NCI-H446 treated with DMSO at 0.1 percent for 48 hours (cell line): ENCODE measurements at regions not wholly inside any gene's neighbourhood (a gene's known extent, or its start where the extent isn't known, plus 50 kb on each side); places are given as distances from the start of the nearest gene placed in this dataset.

Source experiments
- DNase-seq: peaks from one replicate; lab custom pipeline; 2025; lab: John Stamatoyannopoulos, UW

DNA sequence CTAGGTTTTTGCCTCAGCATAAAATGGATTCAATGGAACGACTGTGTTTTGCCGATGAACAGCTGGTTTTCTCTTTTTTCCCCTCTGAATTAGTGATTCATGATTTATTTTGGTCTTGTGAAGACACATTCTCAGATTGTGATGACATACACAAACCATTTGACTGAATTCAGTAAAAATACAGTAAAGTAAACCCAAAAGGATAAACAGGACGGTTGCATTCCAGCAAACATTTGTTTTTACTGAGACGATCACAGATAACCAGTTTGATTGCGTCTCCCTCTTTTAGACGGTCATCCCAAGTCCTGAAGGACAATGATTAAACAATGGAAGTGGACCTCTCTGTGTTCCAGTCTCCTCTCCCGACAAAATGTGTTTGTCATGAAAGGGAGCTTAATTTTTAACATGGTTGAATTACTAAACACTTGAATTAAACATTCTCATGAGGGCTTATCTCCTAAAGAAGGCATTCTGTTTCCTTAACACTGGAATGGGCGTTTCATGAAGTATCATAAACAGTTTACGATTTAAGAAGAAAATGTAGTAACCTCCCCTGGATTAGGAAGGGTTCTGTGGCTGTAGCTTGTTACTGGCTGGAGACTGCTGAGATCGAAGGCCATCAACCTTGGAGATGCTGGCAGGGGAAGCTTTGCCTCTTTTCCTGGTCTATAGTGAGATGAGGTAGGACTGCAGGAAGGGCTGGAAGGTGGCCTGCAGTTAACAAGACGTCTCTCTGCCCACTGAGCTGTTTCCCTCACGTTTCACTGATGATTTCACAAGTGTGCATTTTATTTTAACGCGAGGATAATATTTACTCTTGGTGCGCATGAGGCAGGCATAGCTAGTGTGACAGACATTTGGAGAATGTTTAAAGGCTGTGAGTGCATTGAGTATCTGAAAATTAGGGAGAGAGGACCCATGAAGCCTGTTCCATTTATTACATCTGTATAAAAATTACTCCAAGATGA is 457.9 kb downstream of the FGF9 start:
- no peak for DNase-seq

DNA sequence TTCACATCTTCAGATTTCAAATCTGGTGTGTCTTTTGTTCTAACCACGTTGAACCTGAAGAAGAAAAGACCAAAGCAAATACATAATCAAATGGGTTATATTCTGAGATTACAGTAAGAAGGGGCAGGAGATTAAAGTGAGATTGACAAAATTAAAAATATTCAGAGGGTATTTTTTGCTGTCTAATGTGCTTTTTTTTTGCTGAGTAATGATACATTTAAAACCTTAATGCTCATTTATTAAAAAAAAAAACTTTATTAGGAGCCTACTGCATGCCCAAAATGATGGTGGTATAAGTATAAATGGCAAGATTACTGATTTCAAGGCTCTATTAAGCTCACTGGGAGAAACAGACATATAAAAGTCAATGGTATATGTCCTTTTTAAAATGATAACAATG is 459.4 kb downstream of the FGF9 start:
- DNase-seq, result no peak

DNA sequence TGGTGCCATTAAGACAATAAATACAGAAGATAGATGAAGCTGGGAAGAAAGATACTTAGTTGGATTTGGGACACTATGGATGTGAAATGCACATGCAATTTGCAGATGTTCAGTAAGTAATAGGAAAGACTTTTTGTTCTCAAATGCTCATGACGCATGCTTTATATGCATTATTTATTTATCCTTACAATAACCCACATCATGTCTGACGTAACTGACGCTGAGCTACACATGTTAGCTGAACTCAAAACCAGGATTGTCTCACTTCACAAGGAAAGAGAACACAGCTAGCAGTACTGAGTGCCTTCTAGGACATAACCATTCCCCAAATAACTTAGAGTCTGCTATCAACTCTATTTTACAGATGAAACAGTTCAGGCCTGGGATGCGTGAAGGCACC is 463.4 kb downstream of the FGF9 start:
- DNase-seq, result no peak

DNA sequence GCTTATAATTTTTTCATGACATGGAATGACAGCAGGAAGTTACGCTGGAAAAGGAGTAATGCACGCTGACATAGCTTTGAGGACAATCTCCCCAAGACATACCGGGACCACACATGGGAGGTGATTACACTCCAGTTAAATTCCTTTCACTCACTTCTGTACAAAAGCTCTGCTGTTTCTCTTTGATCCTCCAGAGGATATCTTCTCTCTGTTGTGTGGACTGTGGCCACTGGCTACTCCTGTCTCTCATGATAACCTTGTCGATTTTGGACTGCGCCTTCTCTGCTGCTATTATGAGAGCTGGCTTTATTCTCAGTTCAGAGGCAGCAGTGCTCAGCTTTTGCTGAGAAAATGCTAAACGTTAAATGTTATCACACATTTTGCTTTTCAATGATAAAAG is 464.6 kb downstream of the FGF9 start:
- DNase-seq, result no peak

DNA sequence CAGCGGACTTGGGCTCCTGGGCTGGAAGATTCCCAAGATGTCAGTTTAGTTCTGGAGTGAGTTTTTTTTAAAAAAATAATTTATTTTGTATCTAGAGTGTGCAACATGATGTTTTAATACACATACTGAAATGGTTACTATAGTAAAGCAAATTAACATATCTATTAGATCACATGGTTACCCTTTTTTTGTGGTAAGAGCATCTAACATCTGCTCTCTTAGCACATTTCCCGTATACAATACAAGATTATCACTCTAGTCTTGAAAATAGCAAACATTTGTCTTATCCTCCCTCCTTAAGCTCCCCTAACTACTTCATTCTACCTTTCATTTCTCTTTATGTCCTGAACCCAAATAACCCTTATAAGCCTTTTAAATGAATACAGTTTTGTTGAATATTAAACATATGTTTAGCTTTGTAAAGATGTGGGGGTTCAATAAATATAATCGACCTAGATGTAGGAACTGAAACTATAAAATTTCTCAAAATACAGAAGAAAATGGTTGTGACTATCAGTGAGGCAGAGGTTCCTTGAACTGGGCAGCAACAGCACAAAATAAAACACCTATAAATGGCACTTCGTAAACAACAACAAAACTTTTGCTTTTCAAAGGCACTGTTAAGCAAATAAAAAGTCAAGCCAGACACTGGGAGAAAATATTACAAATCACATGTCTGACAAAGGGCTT is 466.6 kb downstream of the FGF9 start:
- no peak for DNase-seq

DNA sequence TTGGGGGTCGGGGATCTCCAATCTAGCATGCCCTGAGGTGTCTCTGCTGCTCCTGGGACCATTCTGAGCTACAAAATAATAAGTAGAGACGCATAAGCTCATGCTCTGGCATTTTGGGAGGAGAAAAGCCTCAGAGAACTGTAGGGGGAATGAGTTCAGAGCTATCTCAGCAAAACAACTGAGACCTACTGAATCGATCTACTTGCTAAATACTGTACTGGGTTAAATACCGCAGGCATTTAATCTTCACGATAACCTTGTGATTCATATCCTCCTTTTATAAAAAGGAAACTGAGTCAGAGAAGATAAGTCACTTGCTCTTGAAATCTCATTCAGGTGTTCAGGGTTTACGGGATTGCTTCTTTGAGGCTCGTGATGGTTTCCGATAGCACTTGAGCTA is 468.1 kb downstream of the FGF9 start:
- no peak for DNase-seq

DNA sequence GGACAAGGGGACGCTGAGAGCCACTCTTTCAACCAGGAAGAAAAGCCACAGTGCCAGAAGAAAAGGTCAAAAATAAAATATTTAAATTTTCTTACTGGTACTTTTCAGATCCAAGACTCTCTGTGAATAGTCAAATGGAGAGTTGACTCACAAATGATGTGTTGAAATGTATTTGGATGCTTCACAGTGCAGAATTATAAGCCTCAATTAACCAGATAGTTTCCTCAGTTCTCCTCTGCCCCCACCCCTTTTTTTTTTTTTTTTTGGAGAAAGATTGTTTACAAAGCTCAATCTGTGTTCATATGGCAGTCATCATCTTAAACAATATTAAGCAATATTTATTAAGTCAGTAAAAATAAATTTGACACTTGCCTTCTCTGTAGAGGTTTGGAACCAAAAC is 470.8 kb downstream of the FGF9 start:
- no peak for DNase-seq

DNA sequence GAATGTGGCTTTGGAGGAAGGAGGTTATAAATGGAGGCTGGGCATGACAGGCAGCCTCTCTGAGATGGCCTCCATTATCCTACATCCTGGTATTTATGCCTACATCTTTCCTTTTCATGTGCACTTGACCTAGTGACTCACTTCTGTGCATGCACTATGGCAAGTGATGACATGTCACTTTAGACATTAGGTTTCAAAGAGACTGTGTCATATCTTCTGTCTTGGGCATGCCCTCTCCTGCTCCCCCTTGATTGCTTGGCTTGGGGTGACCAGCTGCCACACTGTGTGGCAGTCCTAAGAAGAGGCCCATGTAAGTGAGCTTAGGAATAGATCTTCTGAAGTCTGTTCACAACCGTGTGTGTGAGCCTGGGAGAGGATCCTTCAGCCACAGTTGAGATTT is 472.8 kb downstream of the FGF9 start:
- no peak for DNase-seq

DNA sequence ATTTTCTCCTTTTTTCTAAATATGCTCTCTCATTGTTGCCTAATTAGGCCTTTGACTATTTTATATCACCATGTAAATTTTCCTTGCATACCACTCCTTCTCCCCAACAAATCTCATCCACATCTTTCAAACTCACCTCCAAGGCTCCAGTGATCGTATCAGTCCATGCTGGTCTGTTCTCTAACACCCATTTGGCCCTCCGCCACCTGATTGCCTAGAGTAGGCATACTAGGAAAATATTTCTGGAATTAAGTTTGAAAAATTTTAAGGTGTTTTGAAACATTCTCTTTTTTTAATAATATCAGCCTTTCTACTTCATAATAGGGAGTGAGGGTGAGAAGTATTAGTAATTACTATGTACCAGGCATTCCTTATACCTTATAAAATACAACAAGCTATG is 473.9 kb downstream of the FGF9 start:
- no peak for DNase-seq

DNA sequence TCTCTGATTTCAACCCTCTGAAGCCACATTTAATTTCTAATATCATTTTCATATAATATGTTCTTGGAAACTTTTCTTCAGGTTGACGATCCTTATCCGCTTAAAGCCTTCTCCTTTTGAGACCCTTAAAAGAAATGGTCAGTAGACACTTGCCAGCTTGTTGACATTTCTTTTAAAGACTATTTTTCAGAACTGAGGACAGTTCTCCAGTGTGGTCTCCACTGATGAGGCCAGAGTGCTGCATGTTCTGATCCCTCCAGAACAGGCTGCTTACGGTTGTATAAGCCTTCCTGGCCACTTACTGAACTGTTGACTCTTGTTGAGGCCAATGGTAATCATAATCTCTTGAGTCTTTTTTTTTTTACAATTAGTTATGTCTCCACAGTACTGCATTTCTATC is 477.3 kb downstream of the FGF9 start:
- DNase-seq, result no peak

DNA sequence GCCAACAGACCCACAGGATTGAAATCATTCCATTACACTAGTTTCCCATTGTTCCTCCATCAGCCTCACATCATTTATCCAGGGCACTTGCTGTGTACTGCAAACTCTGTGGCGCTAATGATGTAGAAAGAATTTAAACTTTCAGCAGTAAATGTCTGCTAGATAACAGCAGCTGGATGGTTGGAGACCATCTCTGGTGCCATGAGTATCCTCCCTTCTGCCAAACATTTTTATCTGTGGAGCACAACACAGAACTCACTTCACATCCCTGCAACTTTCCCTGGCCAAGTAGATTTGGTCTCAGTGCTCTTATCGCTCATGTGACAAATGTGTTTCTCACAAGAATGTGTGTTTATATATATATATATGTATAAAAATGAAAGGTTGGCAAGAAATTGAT is 481.9 kb downstream of the FGF9 start:
- no peak for DNase-seq

DNA sequence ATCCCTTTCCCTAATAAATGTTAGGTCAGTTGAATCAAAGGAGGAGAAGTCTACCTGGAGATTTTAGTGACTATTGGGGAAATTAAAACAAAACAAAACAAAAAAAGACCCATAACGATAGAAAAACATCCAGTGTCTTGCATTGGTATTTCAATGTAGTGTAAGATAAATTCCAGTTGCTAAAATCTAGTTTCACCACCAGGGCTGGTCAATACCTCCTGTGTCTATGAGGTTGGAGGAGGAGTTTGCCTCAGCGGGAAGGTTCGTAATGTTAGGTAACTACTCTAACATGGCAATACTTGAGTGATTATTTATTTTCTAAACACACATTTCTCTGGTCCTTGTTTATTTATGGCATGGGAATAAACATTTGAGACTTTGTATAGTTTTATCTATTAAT is 483.2 kb downstream of the FGF9 start:
- no peak for DNase-seq

DNA sequence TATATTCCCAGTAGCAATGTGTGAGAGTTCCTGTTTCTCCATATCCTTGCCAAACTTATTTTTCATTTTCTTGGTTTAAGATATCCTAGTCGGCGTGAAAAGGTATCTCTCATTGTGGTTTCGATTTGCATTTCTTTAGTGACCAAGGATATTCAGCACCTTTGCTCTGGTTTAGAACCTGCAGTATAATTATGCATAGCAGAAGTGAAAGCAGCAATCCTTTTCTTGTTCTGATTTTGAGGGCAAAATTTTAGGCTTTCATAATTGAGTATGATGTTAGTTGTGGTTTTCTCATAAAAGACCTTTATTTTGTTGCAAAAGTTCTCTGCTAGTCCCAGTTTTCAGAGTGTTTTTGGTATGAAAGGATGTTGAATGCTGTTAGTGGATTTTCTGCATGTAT is 491.0 kb downstream of the FGF9 start:
- DNase-seq, result no peak

DNA sequence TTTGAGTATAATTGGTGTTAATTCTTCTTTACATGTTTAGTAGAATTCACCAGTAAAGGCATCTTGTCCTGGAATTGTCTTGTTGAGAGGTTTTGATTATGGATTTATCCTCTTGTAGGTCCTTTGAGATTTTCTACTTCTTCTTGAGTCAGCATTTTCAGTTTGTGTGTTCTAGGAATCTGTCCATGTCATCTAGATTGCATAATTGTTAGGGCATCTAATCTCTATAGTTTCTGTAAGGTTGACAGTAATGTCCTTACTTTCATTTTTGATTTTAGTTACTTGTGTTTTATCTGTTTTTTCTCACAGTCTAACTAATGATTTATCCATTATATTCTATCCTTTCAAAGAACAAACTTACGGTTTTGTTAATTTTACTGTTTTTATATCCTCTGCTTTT is 492.0 kb downstream of the FGF9 start:
- no peak for DNase-seq

DNA sequence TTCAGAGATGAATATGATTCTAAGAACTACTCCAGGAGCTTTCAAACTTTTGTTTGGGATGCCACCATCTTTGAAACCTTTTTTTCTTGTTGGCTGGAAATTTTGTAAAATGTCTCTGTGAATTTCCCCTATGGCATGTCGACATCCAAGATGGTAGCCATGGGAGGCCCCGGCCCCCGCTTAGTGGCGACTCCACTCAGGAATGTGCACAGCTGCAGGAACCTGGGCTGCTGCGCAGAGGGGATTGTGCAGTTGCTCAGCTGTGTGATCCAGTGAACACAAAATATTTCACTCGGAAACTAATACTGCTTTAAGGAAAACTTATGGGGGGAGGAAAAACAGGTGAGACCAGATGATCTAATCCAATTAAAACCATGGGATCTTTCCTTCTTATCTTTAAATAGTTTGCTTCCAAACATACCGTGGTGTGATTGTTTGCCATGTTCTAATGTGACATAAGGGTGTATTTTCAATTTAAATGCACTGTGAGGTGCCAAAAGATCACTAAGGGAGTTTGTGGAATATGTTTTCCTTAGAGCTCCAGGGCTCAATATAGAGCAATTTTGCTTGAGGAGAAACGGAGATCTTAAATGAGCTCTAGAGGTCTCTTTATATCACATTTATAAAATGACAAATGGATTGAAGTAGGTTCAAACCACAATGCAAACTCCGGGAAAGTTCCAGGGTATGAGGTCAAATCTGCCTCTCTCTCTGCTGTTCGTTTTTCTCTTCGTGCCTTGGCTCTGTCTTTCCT is 497.7 kb downstream of the FGF9 start:
- DNase-seq, result no peak

DNA sequence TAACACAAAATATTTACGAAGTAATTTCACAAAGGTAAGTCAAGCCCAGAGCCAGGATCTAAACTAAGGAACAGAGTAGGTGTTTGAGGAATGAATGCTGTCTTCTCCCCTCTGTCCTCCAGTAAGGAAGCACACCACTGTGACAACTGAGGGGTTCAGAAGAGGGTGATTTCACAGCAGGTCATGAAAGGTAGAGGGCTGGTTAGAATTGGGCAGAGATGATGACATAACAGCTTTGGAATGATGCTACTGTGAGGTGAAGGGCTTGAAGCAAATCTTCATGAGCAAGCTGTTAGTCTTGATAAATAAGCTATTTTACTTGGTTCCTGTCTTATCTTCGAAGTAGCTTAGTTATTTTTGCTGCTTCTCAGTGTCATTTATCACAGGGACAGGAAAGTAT is 498.6 kb downstream of the FGF9 start:
- DNase-seq, result no peak

DNA sequence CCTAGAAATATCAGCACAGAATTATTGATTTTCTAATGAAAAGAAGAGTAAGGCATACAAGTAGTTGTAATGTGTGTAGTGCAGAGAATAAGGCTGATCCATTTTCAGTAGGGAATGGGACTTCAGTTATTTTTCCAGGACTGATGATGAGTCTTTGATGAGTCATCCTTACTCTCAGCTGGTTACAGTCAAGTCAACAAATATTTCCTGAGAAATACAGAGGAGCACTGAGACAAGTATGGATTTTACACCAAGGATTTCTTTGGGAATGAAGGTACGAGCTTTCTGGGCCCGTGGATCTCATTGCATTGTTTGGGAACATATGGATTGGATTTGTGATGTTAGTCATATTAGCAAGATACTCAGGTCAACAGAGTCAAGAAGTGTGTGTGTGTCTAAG is 502.7 kb downstream of the FGF9 start:
- DNase-seq, result no peak

DNA sequence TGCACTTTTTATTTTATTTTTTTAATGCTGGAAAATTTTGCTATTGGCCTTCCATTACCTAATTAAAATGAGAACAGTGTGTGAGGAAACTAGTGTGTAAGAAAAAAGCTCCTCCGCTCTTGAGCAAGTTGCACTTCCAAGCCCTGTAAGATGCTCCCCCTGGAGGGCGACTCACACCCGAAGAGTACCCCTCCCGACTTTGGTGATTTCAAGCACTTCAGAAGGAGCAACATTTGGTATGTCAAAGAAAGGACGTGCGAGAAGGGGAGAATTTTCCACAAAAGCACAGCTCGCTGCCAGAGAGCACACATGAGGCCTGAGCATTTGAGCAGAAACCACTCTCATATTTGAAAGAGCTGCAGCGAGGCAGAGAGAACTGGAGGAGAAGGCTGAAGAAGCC is 504.4 kb downstream of the FGF9 start:
- no peak for DNase-seq

DNA sequence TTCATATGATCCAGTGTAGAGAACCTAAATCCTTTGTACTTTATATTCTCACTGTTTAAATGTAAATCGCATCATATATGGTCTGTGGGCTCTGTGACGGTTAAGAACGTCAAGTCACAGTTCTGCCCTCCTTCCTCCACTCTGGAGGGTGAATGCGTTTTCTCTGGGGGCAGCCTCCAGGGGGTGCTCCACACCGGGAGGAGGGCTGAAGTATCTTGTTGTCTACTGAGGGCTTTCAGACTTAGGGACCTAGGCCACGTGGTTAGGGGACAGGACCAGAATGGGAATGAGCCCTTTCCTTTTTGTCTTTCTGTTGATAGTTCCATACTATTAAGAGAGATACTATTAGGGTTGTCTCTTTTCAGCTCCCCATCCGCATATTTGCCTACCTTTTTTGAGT is 504.9 kb downstream of the FGF9 start:
- no peak for DNase-seq

DNA sequence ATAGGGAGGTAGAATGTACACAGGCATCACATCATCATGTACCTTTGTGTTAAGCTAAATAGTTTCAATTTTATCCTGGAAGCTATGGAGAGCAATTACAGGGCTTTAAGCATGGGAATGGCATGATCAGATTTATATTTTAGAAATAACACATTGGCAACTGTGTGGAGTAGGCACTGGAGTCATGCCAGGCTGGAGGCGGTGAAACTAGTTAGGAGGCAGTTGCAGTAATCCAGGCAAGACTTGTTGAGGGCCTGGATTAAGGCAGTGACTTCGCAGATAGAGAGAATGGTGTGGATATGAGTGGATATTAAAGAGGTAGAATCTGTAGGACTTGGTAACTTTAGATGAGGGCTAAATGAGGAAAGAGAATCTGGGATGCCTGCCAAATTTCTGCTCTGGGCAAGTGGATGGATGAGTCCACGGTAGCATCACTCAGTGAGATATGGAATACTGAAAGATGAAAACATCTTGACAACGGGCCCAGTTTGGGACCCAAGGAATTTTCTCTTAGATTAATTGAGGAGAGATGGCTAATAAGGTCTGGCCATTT is 506.2 kb downstream of the FGF9 start:
- no peak for DNase-seq

DNA sequence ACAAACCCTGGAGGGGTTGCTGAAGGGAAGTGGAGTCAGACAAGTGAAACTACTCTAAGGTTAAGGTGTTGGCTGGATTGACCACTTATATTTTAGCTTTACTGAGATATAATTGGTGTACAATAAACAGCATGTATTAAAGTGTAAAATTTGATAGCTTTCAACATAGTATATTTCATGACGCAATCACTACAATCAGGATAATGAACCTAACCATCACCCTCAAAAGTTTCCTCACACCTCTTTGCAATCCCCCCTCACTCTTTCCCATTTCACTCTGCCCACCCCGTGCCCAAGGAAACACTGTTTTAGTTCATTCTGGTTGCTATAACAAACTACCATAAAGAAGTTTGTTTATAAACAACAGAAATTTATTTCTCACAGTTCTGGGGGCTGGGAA is 508.0 kb downstream of the FGF9 start:
- no peak for DNase-seq

DNA sequence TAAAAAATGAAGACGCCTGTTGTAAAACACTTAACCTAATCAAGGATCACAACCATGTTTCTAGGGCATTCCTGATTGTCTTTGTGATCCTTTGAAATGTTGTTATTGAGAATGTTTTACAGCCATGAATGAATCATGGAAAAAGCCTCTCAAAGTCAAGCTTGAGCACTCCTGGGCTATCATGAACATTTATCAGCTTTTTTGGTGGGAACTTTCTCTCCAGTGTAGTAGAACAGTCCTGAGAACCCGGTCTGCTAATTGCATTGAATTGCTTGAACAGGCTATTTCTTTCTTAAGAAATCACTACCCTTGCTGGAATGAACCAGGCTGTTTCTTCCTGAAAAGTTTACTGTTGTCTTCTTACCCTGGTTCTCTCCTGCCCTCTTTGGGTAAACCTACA is 516.5 kb downstream of the FGF9 start:
- DNase-seq, result no peak
